ENCODE measurements at regions not wholly inside any gene's neighbourhood (a gene's known extent, or its start where the extent isn't known, plus 50 kb on each side); places are given as distances from the start of the nearest gene placed in this dataset.
"Not testable (repeated sequence)": the region's sequence is repeated elsewhere in the genome, so short reads cannot be mapped to it uniquely, and the experiment has no call there.

- no peak for DNase-seq
- Histone ChIP-seq H3K36me3 (no peaks in the 10 kb centered on the region), H3K27ac (no peak overlapping the region), H3K27me3 (no peaks in the 10 kb centered on the region), H3K4me1 (no peaks in the 10 kb centered on the region), H3K9me3 (no peaks in the 10 kb centered on the region), H3K4me3 (no peak overlapping the region)
- TF ChIP-seq POLR2A (IDR thresholded peaks at IDR 0.05): no peak
- no peak for TF ChIP-seq CTCF (IDR thresholded peaks at IDR 0.05)
- WGBS, 2 donors: 17% methylated on average over 1 of the region's 1 CpG; no CpG with 5 or more reads in 1 of the 2 donors
- intact Hi-C loops (cut with DNase I): no loop called here
Measured at GRCh38 chr10:20486791-20487190, 410.3 kb downstream of the NEBL start.

- Histone ChIP-seq H3K27ac (no peak overlapping the region), H3K9me3 (no peaks in the 10 kb centered on the region), H3K4me3 (no peak overlapping the region), H3K27me3 (no peaks in the 10 kb centered on the region), H3K36me3 (no peaks in the 10 kb centered on the region), H3K4me1 (no peaks in the 10 kb centered on the region)
- 47 to 55% methylated on average over 3 of the region's 3 CpGs for WGBS, 2 donors
- intact Hi-C loops (cut with DNase I): no loop called here
- TF ChIP-seq POLR2A (IDR thresholded peaks at IDR 0.05) (no peak), CTCF (IDR thresholded peaks at IDR 0.05) (no peak)
- DNase-seq: no peak
Measured at GRCh38 chr10:20485554-20485953, 411.6 kb downstream of the NEBL start.

- H3K4me1 ChIP-seq: no peaks in the 10 kb centered on the region
- H3K9me3 ChIP-seq: no peaks in the 10 kb centered on the region
- H3K36me3 ChIP-seq: no peaks in the 10 kb centered on the region
- H3K27ac ChIP-seq: no peak overlapping the region
- no peaks in the 10 kb centered on the region for H3K27me3 ChIP-seq
- intact Hi-C loops (cut with DNase I): no loop called here
- no peak for DNase-seq
- TF ChIP-seq POLR2A (IDR thresholded peaks at IDR 0.05) (no peak), CTCF (IDR thresholded peaks at IDR 0.05) (no peak)
- H3K4me3 ChIP-seq: no peak overlapping the region
- 56 to 66% methylated on average over 2 of the region's 2 CpGs for WGBS, 2 donors
Measured at GRCh38 chr10:20481054-20481453, 416.1 kb downstream of the NEBL start.

- H3K4me1 ChIP-seq; H3K27me3 ChIP-seq; H3K9me3 ChIP-seq; H3K27ac ChIP-seq; DNase-seq; H3K36me3 ChIP-seq; H3K4me3 ChIP-seq; intact Hi-C loops (cut with DNase I): not testable (repeated sequence)
- WGBS, 2 donors: 80 to 82% methylated on average over 1 of the region's 1 CpG
Measured at GRCh38 chr10:20480575-20480974, 416.5 kb downstream of the NEBL start.

GRCh38 chr10:20474064-20474463, 423.0 kb downstream of the NEBL start:
- no peaks in the 10 kb centered on the region for H3K36me3 ChIP-seq
- intact Hi-C loops (cut with DNase I): no loop called here
- no peaks in the 10 kb centered on the region for H3K27me3 ChIP-seq
- no peaks in the 10 kb centered on the region for H3K4me1 ChIP-seq
- no peak overlapping the region for H3K27ac ChIP-seq
- DNase-seq: no peak
- WGBS, 2 donors: 35 to 54% methylated on average over 2 of the region's 2 CpGs
- H3K9me3 ChIP-seq: no peaks in the 10 kb centered on the region
- H3K4me3 ChIP-seq: no peak overlapping the region
- no peak for TF ChIP-seq CTCF (IDR thresholded peaks at IDR 0.05)
- TF ChIP-seq POLR2A (IDR thresholded peaks at IDR 0.05): no peak

- H3K9me3 ChIP-seq: no peaks in the 10 kb centered on the region
- intact Hi-C loops (cut with DNase I): no loop called here
- H3K27ac ChIP-seq: no peak overlapping the region
- no peak for DNase-seq
- no peak for TF ChIP-seq CTCF (IDR thresholded peaks at IDR 0.05)
- no peaks in the 10 kb centered on the region for H3K36me3 ChIP-seq
- WGBS, 2 donors: 52 to 70% methylated on average over 5 of the region's 5 CpGs
- no peaks in the 10 kb centered on the region for H3K27me3 ChIP-seq
- no peak overlapping the region for H3K4me3 ChIP-seq
- H3K4me1 ChIP-seq: no peaks in the 10 kb centered on the region
Measured at GRCh38 chr10:20473023-20473760, 423.9 kb downstream of the NEBL start.

Data from esophagus squamous epithelium (tissue), 5 donors.